Spleen (tissue), 11 donors: ENCODE measurements at regions not wholly inside any gene's neighbourhood (a gene's known extent, or its start where the extent isn't known, plus 50 kb on each side); places are given as distances from the start of the nearest gene placed in this dataset.

Experiments
- DNase-seq: peaks from one replicate; pipeline ENCODE4 v3.0.0-alpha.2; 2020
- H3K27ac ChIP-seq, 8 donors: fragments of 200-600 bp; sonication (generic) in 7 of 8; 1 replicate in 4 of 8; 2 replicates in 4 of 8; pipeline versions ENCODE4 v1.5.0 to v1.8.0; 2016 to 2021; ENCODE audit warnings: inconsistent platforms in 4 of 8, mild to moderate bottlenecking in 4 of 8, moderate library complexity in 1 of 8
- H3K27me3 ChIP-seq, 7 donors: fragments of 200-600 bp; sonication (generic) in 6 of 7; replicated peaks in 1 of 7; 1 replicate in 4 of 7; 2 replicates in 3 of 7; pipeline versions ENCODE4 v1.5.0 to v1.8.0; 2016 to 2021; ENCODE audit warnings: inconsistent platforms in 3 of 7, mild to moderate bottlenecking in 1 of 7
- H3K36me3 ChIP-seq, 6 donors: fragments of 200-600 bp; sonication (generic) in 5 of 6; 1 replicate in 4 of 6; 2 replicates in 2 of 6; pipeline versions ENCODE4 v1.5.0 to v1.8.0; 2016 to 2021; ENCODE audit warnings: inconsistent platforms in 2 of 6
- H3K4me1 ChIP-seq, 6 donors: fragments of 200-600 bp; sonication (generic) in 5 of 6; 1 replicate in 3 of 6; 2 replicates in 3 of 6; pipeline versions ENCODE4 v1.5.0 to v1.8.0; 2016 to 2021; ENCODE audit warnings: inconsistent platforms in 3 of 6
- H3K4me3 ChIP-seq, 8 donors: fragments of 200-600 bp; sonication (generic) in 7 of 8; 1 replicate in 4 of 8; 2 replicates in 4 of 8; pipeline versions ENCODE4 v1.5.0 to v1.8.0; 2016 to 2021; ENCODE audit warnings: inconsistent platforms in 4 of 8, mild to moderate bottlenecking in 4 of 8, moderate library complexity in 2 of 8
- H3K9me3 ChIP-seq, 8 donors: fragments of 200-600 bp; sonication (generic) in 7 of 8; 1 replicate in 4 of 8; 2 replicates in 4 of 8; pipeline versions ENCODE4 v1.5.0 to v1.8.0; 2016 to 2021; ENCODE audit warnings: inconsistent platforms in 4 of 8
- CTCF ChIP-seq, 11 experiments: fragments of 200-600 bp in 7 of 11; fragments of 450-650 bp in 4 of 11; sonication (generic) in 4 of 11; IDR thresholded peaks in 8 of 11; conservative IDR thresholded peaks in 3 of 11; 1 replicate in 7 of 11; 2 replicates in 4 of 11; pipeline versions ENCODE4 v1.4.0 to v1.8.0; 2016 to 2021; ENCODE audit warnings: antibody characterized with exemption in 11 of 11, inconsistent platforms in 4 of 11, mild to moderate bottlenecking in 1 of 11
- POLR2A ChIP-seq, 3 donors: fragments of 450-650 bp; IDR thresholded peaks; one replicate each; pipeline ENCODE4 v1.5.1; 2017; ENCODE audit warnings: antibody characterized with exemption in 3 of 3, mild to moderate bottlenecking in 1 of 3
- POLR2AphosphoS5 ChIP-seq, 3 donors: sonication (generic); formaldehyde crosslinking; IDR thresholded peaks; one replicate each; pipeline ENCODE4 v1.5.1; 2017; ENCODE audit warnings: antibody characterized with exemption in 3 of 3
- WGBS, 5 donors: extraction: QIAGEN DNeasy Blood & Tissue Kit in 3 of 5; methylation state at CpG; one replicate each; pipeline versions ENCODE4 v1.1.5 to v1.1.7; 2013 to 2018; 5-methylcytosine and 5-hydroxymethylcytosine counted together
- intact Hi-C: fragments of 100-400 bp; cut with DNase I; formaldehyde crosslinking; loops from one replicate; pipeline ENCODE4 v1.15.0; 2023; ENCODE audit warnings: low total_unique reads
- small RNA-seq, 4 donors: library from RNA; depleted of rRNA; stranded (forward); fragments of <200 nt; gene quantifications; one replicate each; pipeline ENCODE3, GENCODE V24; 2016
- donor health status: healthy with polysubstance abuse.
- donor health status: DM: no; HTN: no; CAD: no; lungs with moderate emphysema.
- donor health status: DM: no; HTN: no; CAD: no.
- donor health status: Bipolar disorder and iron deficiency.
- donor health status: healthy.
- donor health status: DM: no; HTN: no; CAD: no.
- donor health status: DM: yes; HTN: yes; CAD: no.

GRCh38 chr9:84218322-84218721 lies 122.2 kb downstream of the SLC28A3 start:
- Histone ChIP-seq H3K9me3 (peaks cover 0 to 14% (median 5%) of the 10 kb centered on the region in 8 donors), H3K4me1 (no peaks in the 10 kb centered on the region), H3K36me3 (no peaks in the 10 kb centered on the region), H3K27me3 (no peaks in the 10 kb centered on the region), H3K27ac (no peak overlapping the region), H3K4me3 (no peak overlapping the region)
- intact Hi-C loops = no loop called here
- TF ChIP-seq POLR2A (IDR thresholded peaks at IDR 0.05) (no peak), CTCF (IDR thresholded peaks at IDR 0.05 in 8 of 11, conservative IDR thresholded peaks at IDR 0.05 in 3 of 11) (no peak), POLR2AphosphoS5 (IDR thresholded peaks at IDR 0.05) (no peak)
- WGBS, 5 donors = 70 to 82% (median 77%) methylated on average over 4 of the region's 4 CpGs
- no peak for DNase-seq

- DNase-seq = no peak
- intact Hi-C loops = no loop called here
- Histone ChIP-seq H3K27me3 (no peaks in the 10 kb centered on the region), H3K4me1 (no peaks in the 10 kb centered on the region), H3K27ac (no peak overlapping the region), H3K36me3 (no peaks in the 10 kb centered on the region), H3K4me3 (no peak overlapping the region), H3K9me3 (peaks cover 0 to 14% (median 5%) of the 10 kb centered on the region in 8 donors)
- no peak for TF ChIP-seq POLR2A (IDR thresholded peaks at IDR 0.05)
- TF ChIP-seq CTCF (IDR thresholded peaks at IDR 0.05 in 8 of 11, conservative IDR thresholded peaks at IDR 0.05 in 3 of 11) = no peak
- TF ChIP-seq POLR2AphosphoS5 (IDR thresholded peaks at IDR 0.05) = no peak
- 64 to 73% (median 67%) methylated on average over 5 of the region's 5 CpGs for WGBS, 5 donors
Measured at GRCh38 chr9:84224246-84224645, 116.3 kb downstream of the SLC28A3 start.

Small RNA genes lying in the stretch of these regions (small RNA-seq; reads per million reads assigned to genes)
- 0 reads per million in 4 donors for gene AL390838.2
